Endothelial cell (in vitro differentiated cells): ENCODE measurements at regions not wholly inside any gene's neighbourhood (a gene's known extent, or its start where the extent isn't known, plus 50 kb on each side); places are given as distances from the start of the nearest gene placed in this dataset.

Experiments
- DNase-seq: peaks from one replicate; pipeline ENCODE4 v3.0.0; 2021; ENCODE audit warnings: low spot score
- H3K27ac Mint-ChIP-seq: one replicate; pipeline ENCODE4 v1.8.0; 2021; ENCODE audit warnings: mixed read lengths, inconsistent platforms; ENCODE audit not compliant: unreplicated experiment
- H3K27me3 Mint-ChIP-seq: one replicate; pipeline ENCODE4 v1.8.0; 2021; ENCODE audit warnings: mild to moderate bottlenecking, moderate library complexity, mixed read lengths, inconsistent platforms; ENCODE audit not compliant: unreplicated experiment
- H3K36me3 Mint-ChIP-seq: one replicate; pipeline ENCODE4 v1.8.0; 2021; ENCODE audit warnings: mild to moderate bottlenecking, low read depth, mixed read lengths, inconsistent platforms; ENCODE audit not compliant: unreplicated experiment
- H3K4me1 Mint-ChIP-seq: one replicate; pipeline ENCODE4 v1.8.0; 2021; ENCODE audit warnings: mild to moderate bottlenecking, mixed read lengths, inconsistent platforms; ENCODE audit not compliant: unreplicated experiment
- H3K4me3 Mint-ChIP-seq: one replicate; pipeline ENCODE4 v1.8.0; 2021; ENCODE audit warnings: mild to moderate bottlenecking, mixed read lengths, inconsistent platforms; ENCODE audit not compliant: unreplicated experiment
- H3K9me3 Mint-ChIP-seq: one replicate; pipeline ENCODE4 v1.8.0; 2021; ENCODE audit warnings: mixed read lengths, inconsistent platforms; ENCODE audit not compliant: unreplicated experiment
- TF ChIP-seq, protein P1 (sequence below): fragments of 200-600 bp; sonication (generic); IDR thresholded peaks from one replicate; pipeline ENCODE4 v1.5.0; 2021; ENCODE audit warnings: antibody characterized with exemption; ENCODE audit not compliant: unreplicated experiment

DNA sequence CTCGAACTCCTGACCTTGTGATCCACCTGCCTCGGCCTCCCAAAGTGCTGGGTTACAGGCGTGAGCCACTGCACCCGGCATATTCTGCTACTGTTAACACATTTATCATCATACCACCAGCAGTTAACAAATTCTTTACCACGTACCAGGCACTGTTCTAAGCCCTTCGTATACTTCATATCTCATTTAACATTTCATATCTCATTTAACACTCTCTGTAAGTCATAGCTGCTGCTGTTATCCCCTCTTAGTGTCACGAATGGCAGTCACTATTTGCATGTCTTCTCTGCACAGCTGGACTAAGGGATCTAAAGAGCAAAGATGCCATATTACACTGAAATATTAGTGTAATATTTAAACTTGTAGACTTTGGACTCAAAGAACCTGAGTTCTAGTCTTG is 462.5 kb upstream of the DAB1 start:
- TF ChIP-seq, protein P1, sequence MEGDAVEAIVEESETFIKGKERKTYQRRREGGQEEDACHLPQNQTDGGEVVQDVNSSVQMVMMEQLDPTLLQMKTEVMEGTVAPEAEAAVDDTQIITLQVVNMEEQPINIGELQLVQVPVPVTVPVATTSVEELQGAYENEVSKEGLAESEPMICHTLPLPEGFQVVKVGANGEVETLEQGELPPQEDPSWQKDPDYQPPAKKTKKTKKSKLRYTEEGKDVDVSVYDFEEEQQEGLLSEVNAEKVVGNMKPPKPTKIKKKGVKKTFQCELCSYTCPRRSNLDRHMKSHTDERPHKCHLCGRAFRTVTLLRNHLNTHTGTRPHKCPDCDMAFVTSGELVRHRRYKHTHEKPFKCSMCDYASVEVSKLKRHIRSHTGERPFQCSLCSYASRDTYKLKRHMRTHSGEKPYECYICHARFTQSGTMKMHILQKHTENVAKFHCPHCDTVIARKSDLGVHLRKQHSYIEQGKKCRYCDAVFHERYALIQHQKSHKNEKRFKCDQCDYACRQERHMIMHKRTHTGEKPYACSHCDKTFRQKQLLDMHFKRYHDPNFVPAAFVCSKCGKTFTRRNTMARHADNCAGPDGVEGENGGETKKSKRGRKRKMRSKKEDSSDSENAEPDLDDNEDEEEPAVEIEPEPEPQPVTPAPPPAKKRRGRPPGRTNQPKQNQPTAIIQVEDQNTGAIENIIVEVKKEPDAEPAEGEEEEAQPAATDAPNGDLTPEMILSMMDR, result no peak
- Mint-ChIP-seq H3K4me3 (no peak overlapping the region), H3K36me3 (no peaks in the 10 kb centered on the region), H3K27me3 (no peaks in the 10 kb centered on the region), H3K27ac (no peak overlapping the region), H3K4me1 (peaks cover 6% of the 10 kb centered on the region), H3K9me3 (no peaks in the 10 kb centered on the region)
- DNase-seq, result no peak

DNA sequence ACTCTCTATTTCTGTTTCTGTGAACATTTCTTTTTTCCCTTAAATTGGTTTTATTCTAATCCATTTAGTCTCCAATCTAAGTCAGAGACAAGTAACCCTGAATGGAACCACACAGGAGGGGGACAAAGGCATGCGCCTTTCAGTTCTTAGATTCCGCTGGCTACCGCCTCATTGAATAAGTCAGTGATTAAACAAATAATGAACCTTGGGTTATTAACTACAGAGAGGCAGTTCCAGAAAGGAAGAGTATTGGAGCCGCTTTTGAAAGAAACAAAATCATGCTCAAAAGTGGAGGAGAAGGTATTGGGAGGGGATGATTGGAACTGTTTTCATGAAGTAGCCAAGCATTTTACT is 459.8 kb upstream of the DAB1 start:
- DNase-seq, result no peak
- no peaks in the 10 kb centered on the region for H3K36me3 Mint-ChIP-seq
- no peaks in the 10 kb centered on the region for H3K9me3 Mint-ChIP-seq
- H3K4me1 Mint-ChIP-seq, result no peaks in the 10 kb centered on the region
- H3K27ac Mint-ChIP-seq, result no peak overlapping the region
- no peak overlapping the region for H3K4me3 Mint-ChIP-seq
- TF ChIP-seq, protein P1, result no peak
- peaks cover 2% of the 10 kb centered on the region for H3K27me3 Mint-ChIP-seq

- Mint-ChIP-seq H3K27me3 (peaks cover 2% of the 10 kb centered on the region), H3K4me1 (no peaks in the 10 kb centered on the region), H3K4me3 (no peak overlapping the region), H3K9me3 (no peaks in the 10 kb centered on the region), H3K36me3 (no peaks in the 10 kb centered on the region), H3K27ac (no peak overlapping the region)
- no peak for DNase-seq
- TF ChIP-seq, protein P1, result no peak
Observed at GRCh38 chr1:57882934-57883641, 459.2 kb upstream of the DAB1 start.

DNA sequence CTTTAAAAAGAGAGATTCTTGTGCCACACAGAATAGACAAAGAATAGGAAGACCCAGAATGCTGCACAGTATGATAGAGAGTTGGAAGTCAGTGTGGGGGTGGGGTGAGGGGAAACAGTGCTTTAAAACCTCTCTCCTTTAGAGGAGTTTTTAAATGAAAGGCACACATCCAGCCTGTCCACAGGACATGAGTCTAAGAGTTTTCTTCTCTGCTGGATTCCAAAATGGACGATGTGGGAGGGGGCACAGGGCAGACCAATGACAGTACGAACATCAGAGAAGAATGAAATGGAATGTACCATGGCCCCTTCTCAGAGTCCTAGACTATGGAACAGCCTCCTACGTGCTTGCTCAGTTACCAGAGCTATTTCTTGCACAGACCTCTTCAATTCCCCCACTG is 458.2 kb upstream of the DAB1 start:
- H3K9me3 Mint-ChIP-seq, result no peaks in the 10 kb centered on the region
- no peaks in the 10 kb centered on the region for H3K36me3 Mint-ChIP-seq
- H3K27me3 Mint-ChIP-seq, result peaks cover 2% of the 10 kb centered on the region
- TF ChIP-seq, protein P1, result no peak
- no peaks in the 10 kb centered on the region for H3K4me1 Mint-ChIP-seq
- no peak overlapping the region for H3K27ac Mint-ChIP-seq
- H3K4me3 Mint-ChIP-seq, result no peak overlapping the region
- DNase-seq, result no peak

DNA sequence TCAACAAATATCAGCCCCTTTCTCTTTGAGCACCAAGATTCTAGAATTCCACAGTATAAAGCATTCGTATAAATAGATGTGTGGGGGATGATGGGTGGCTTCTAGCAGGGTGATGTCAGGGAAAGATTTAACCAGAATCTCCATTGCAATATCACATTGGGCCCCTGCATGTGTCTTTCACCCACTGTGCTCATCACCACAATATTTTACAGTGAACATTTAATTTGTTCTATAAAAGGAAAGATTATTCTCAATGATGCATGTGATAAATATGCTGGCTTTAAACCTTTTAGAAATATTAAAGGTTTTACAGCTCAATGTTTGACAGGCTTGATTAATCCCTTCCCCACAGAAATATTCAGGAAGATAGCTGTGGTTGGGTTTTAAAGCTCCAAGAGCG is 457.8 kb upstream of the DAB1 start:
- Mint-ChIP-seq H3K36me3 (no peaks in the 10 kb centered on the region), H3K27ac (no peak overlapping the region), H3K4me3 (no peak overlapping the region), H3K27me3 (peaks cover 2% of the 10 kb centered on the region), H3K9me3 (no peaks in the 10 kb centered on the region), H3K4me1 (no peaks in the 10 kb centered on the region)
- no peak for DNase-seq
- TF ChIP-seq, protein P1, result no peak
